Heart left ventricle (tissue), 16 donors: ENCODE measurements at regions not wholly inside any gene's neighbourhood (a gene's known extent, or its start where the extent isn't known, plus 50 kb on each side); places are given as distances from the start of the nearest gene placed in this dataset.

ENCODE experiments used
- ATAC-seq, 4 donors: fragments of 200-7000 bp; cut with Tn5 transposase; one replicate each; pipeline ENCODE4 v1.9.1; 2020 to 2022; ENCODE audit warnings: moderate library complexity in 4 of 4, mild to moderate bottlenecking in 3 of 4, moderate number of reproducible peaks in 1 of 4
- DNase-seq, 5 donors: peaks; one replicate each; pipeline ENCODE4 v3.0.0-alpha.2; 2020
- H3K27ac ChIP-seq, 12 donors: fragments of 200-600 bp; sonication (generic) in 4 of 12; one replicate each; pipeline versions ENCODE4 v1.5.0 to v1.8.0; 2016 to 2022; ENCODE audit warnings: mild to moderate bottlenecking in 2 of 12
- H3K27me3 ChIP-seq, 9 donors: fragments of 200-600 bp; sonication (generic) in 2 of 9; one replicate each; pipeline versions ENCODE4 v1.5.1 to v1.8.0; 2016 to 2022; ENCODE audit warnings: mild to moderate bottlenecking in 3 of 9
- H3K36me3 ChIP-seq, 9 donors: fragments of 200-600 bp; sonication (generic) in 2 of 9; one replicate each; pipeline versions ENCODE4 v1.5.0 to v1.8.0; 2018 to 2022; ENCODE audit warnings: mild to moderate bottlenecking in 2 of 9
- H3K4me1 ChIP-seq, 12 donors: fragments of 200-600 bp; sonication (generic) in 4 of 12; one replicate each; pipeline versions ENCODE4 v1.5.0 to v1.8.0; 2016 to 2022; ENCODE audit warnings: mild to moderate bottlenecking in 3 of 12
- H3K4me3 ChIP-seq, 12 donors: fragments of 200-600 bp; sonication (generic) in 4 of 12; one replicate each; pipeline versions ENCODE4 v1.5.0 to v1.8.0; 2017 to 2022; ENCODE audit warnings: mild to moderate bottlenecking in 9 of 12, moderate library complexity in 4 of 12
- H3K9me3 ChIP-seq, 12 donors: fragments of 200-600 bp; sonication (generic) in 4 of 12; one replicate each; pipeline versions ENCODE4 v1.5.0 to v1.8.0; 2016 to 2022; ENCODE audit warnings: mild to moderate bottlenecking in 1 of 12
- CTCF ChIP-seq, 12 donors: fragments of 200-600 bp; sonication (generic) in 4 of 12; IDR thresholded peaks; one replicate each; pipeline versions ENCODE4 v1.5.0 to v1.8.0; 2018 to 2022; ENCODE audit warnings: antibody characterized with exemption in 12 of 12, mild to moderate bottlenecking in 5 of 12
- POLR2A ChIP-seq, 2 donors: fragments of 450-650 bp; IDR thresholded peaks; one replicate each; pipeline ENCODE4 v1.6.1; 2017; ENCODE audit warnings: antibody characterized with exemption in 2 of 2, mild to moderate bottlenecking in 2 of 2, moderate library complexity in 2 of 2
- WGBS, 4 donors: extraction: QIAGEN DNeasy Blood & Tissue Kit in 2 of 4; methylation state at CpG; one replicate each; pipeline versions ENCODE4 v1.1.5 to v1.1.7; 2013 to 2018; 5-methylcytosine and 5-hydroxymethylcytosine counted together
- intact Hi-C, 10 donors: fragments of 100-400 bp; cut with DNase I; formaldehyde crosslinking; loops; one replicate each; pipeline versions ENCODE4 v1.11.1 to v1.14.2; 2022
- donor health status: ischemic (EF 13 %, LVEDD 7.1; RV severe dilation, severe dysfunction).
- donor health status: healthy with polysubstance abuse.
- donor health status: DM: no; HTN: yes; CAD: no.
- donor health status: DM: no; HTN: no; CAD: no.
- donor health status: ischemic (EF 25% LVEDD 6.9; RV normal size, moderate dysfunction).
- donor health status: ischemic (EF 25% LVEDD 5.7; RV mildly dilated, moderate dysfunction).
- donor health status: healthy.
- donor health status: DM: yes; HTN: yes; CAD: no.
- donor health status: ischemic (EF 35%, LVEDD 5.7; RV mildly dilated, moderate dysfunction).
- donor health status: nonischemic (EF 11% LVEDD 7.7; RV severe dilation, severe dysfunction).
- donor health status: DM: yes; HTN: yes; CAD: no.
- donor health status: PGD.
- donor health status: ischemic (EF 29% LVEDD 5.4; RV normal size, mild dysfunction).
- donor health status: nonischemic (EF 23%, LVEDD 6.1; RV moderate dilation, normal function).

- Histone ChIP-seq H3K4me3 (no peak overlapping the region), H3K27ac (no peak overlapping the region), H3K27me3 (peaks cover 0 to 6% (median 0%) of the 10 kb centered on the region in 9 donors), H3K36me3 (no peaks in the 10 kb centered on the region), H3K9me3 (no peaks in the 10 kb centered on the region), H3K4me1 (peaks cover 0 to 34% (median 0%) of the 10 kb centered on the region in 12 donors)
- DNase-seq (no peak), ATAC-seq (no peak)
- WGBS, 4 donors: 77 to 89% (median 82%) methylated on average over 2 of the region's 2 CpGs
- intact Hi-C loops: no loop called here
- TF ChIP-seq POLR2A (IDR thresholded peaks at IDR 0.05) (no peak), CTCF (IDR thresholded peaks at IDR 0.05) (no peak)
Observed at GRCh38 chr1:199862047-199862446, 165.5 kb upstream of the NR5A2 start.

GRCh38 chr1:199866210-199866617, 161.3 kb upstream of the NR5A2 start:
- no peak overlapping the region for H3K4me3 ChIP-seq
- intact Hi-C loops: no loop called here
- peaks cover 0 to 5% (median 0%) of the 10 kb centered on the region in 12 donors for H3K4me1 ChIP-seq
- no peaks in the 10 kb centered on the region for H3K9me3 ChIP-seq
- 63 to 65% (median 63%) methylated on average over 5 of the region's 5 CpGs for WGBS, 4 donors
- ATAC-seq (no peak), DNase-seq (no peak)
- H3K27me3 ChIP-seq: peaks cover 0 to 3% (median 0%) of the 10 kb centered on the region in 9 donors
- TF ChIP-seq CTCF (IDR thresholded peaks at IDR 0.05) (no peak), POLR2A (IDR thresholded peaks at IDR 0.05) (no peak)
- no peaks in the 10 kb centered on the region for H3K36me3 ChIP-seq
- H3K27ac ChIP-seq: no peak overlapping the region

GRCh38 chr1:199867601-199868000, 159.9 kb upstream of the NR5A2 start:
- Histone ChIP-seq H3K27me3 (peaks cover 0 to 3% (median 0%) of the 10 kb centered on the region in 9 donors), H3K4me1 (peaks cover 0 to 5% (median 0%) of the 10 kb centered on the region in 12 donors), H3K27ac (no peak overlapping the region), H3K36me3 (no peaks in the 10 kb centered on the region), H3K4me3 (no peak overlapping the region), H3K9me3 (no peaks in the 10 kb centered on the region)
- 50 to 58% (median 57%) methylated on average over 3 of the region's 3 CpGs for WGBS, 4 donors
- TF ChIP-seq POLR2A (IDR thresholded peaks at IDR 0.05) (no peak), CTCF (IDR thresholded peaks at IDR 0.05) (no peak)
- no peak for ATAC-seq
- no peak for DNase-seq
- intact Hi-C loops: no loop called here

GRCh38 chr1:199868777-199869176, 158.7 kb upstream of the NR5A2 start:
- intact Hi-C loops: no loop called here

More at GRCh38 chr1:199868777-199869176, 158.7 kb upstream of the NR5A2 start:
- TF ChIP-seq POLR2A (IDR thresholded peaks at IDR 0.05): no peak
- TF ChIP-seq CTCF (IDR thresholded peaks at IDR 0.05): no peak
- Histone ChIP-seq H3K4me3 (no peak overlapping the region), H3K4me1 (peaks cover 0 to 5% (median 0%) of the 10 kb centered on the region in 12 donors), H3K9me3 (no peaks in the 10 kb centered on the region), H3K27me3 (peaks cover 0 to 3% (median 0%) of the 10 kb centered on the region in 9 donors), H3K27ac (no peak overlapping the region), H3K36me3 (no peaks in the 10 kb centered on the region)
- DNase-seq (no peak), ATAC-seq (no peak)
- WGBS, 4 donors: 64 to 82% (median 79%) methylated on average over 3 of the region's 3 CpGs
